Fibroblast of pulmonary artery (primary cell): ENCODE measurements at regions not wholly inside any gene's neighbourhood (a gene's known extent, or its start where the extent isn't known, plus 50 kb on each side); places are given as distances from the start of the nearest gene placed in this dataset.

ENCODE experiments used
- DNase-seq: peaks from one replicate; pipeline ENCODE4 v3.0.0-alpha.2; 2010; ENCODE audit warnings: low read depth
- H3K4me3 ChIP-seq: replicated peaks from 2 replicates; pipeline ENCODE4 v1.5.1; 2011; ENCODE audit warnings: low read depth, mild to moderate bottlenecking, control low read depth, low read length, moderate library complexity
- TF ChIP-seq, protein P1 (sequence below): IDR thresholded peaks from 2 replicates; pipeline ENCODE4 v1.5.1; 2011; ENCODE audit warnings: mild to moderate bottlenecking, control low read depth, low read length, inconsistent platforms; ENCODE audit errors: missing control alignments

DNA sequence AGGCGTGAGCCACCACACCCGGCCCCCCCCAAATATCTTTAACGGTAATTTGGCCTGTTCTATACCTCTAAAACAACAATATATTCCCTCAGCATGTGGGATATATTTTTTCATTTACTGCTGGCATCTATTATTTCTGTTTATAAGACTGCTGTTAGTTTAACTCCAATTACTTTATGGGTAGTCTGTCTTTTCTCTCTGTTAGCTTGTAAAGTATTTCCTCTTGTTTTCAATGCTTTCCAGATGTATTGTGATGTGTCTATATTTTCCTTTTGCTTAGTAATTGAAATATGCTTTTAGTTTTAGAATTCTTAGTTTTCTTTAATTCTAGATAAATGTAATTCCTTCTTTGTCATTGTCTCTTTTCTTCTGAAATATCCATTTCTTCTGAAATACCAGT is 445.8 kb downstream of the ANKRD50 start:
- no peak for DNase-seq
- TF ChIP-seq, protein P1, sequence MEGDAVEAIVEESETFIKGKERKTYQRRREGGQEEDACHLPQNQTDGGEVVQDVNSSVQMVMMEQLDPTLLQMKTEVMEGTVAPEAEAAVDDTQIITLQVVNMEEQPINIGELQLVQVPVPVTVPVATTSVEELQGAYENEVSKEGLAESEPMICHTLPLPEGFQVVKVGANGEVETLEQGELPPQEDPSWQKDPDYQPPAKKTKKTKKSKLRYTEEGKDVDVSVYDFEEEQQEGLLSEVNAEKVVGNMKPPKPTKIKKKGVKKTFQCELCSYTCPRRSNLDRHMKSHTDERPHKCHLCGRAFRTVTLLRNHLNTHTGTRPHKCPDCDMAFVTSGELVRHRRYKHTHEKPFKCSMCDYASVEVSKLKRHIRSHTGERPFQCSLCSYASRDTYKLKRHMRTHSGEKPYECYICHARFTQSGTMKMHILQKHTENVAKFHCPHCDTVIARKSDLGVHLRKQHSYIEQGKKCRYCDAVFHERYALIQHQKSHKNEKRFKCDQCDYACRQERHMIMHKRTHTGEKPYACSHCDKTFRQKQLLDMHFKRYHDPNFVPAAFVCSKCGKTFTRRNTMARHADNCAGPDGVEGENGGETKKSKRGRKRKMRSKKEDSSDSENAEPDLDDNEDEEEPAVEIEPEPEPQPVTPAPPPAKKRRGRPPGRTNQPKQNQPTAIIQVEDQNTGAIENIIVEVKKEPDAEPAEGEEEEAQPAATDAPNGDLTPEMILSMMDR = no peak

DNA sequence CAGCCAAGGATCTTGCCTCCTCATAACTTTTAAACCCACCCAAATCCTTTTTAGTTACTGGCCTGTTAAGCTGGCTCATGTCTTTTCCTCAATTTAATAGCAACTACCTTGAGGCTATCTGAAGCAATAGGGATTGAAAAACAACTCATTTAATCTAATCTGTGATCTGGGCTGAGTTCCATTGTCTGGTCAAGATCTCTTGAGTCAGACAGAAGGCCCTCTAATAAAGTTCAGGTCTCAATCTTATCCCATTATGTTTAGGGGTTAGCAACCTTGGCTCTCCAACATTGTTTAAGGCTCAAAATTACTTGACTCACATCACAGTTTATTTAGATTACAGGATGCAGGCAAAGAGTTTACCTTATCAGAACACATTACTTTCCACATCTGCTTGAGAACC is 436.1 kb downstream of the ANKRD50 start:
- no peak for DNase-seq
- no peak overlapping the region for H3K4me3 ChIP-seq
- TF ChIP-seq, protein P1 = no peak

More for the DNA sequence above, 445.8 kb downstream of the ANKRD50 start:
- no peak overlapping the region for H3K4me3 ChIP-seq

DNA sequence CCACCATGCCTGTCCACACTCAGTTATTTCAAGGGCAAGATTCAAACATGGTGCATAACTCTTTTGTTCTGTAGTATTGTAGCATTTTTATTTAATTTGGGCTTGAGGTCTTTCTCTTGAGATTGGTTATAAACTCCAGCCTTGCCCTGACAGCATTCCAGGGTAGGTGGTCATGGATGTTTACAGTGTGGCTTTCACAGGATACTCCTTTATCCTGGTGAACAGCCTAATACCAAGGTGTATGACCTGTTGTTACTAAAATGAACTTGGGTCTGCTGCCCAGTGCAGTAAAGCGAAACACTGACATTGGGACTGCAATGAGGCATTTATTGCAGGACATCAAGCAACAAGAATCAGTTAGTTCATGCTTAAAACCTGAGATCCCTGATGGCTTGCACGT is 434.8 kb downstream of the ANKRD50 start:
- TF ChIP-seq, protein P1 = no peak
- H3K4me3 ChIP-seq = no peak overlapping the region
- no peak for DNase-seq

DNA sequence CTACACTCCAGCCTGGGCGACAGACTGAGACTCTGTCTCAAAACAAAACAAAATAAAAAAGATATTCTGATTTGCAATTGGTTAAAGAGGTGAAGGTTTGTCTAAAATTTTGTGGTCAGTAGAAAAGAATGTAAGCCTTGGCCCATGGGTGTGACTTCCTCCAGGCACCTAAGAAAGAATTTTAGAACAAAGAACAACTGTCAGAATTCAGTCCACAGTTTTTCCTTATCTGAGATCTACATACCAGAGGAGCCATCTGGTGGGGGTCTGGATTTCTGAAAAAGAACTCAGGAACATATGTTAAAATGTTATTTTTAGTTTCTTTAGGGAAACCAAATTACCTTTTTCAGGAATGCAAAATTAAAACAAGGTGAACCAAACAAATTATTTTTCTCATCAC is 434.1 kb downstream of the ANKRD50 start:
- TF ChIP-seq, protein P1 = no peak
- no peak overlapping the region for H3K4me3 ChIP-seq
- peak; percentile 91 for DNase-seq

DNA sequence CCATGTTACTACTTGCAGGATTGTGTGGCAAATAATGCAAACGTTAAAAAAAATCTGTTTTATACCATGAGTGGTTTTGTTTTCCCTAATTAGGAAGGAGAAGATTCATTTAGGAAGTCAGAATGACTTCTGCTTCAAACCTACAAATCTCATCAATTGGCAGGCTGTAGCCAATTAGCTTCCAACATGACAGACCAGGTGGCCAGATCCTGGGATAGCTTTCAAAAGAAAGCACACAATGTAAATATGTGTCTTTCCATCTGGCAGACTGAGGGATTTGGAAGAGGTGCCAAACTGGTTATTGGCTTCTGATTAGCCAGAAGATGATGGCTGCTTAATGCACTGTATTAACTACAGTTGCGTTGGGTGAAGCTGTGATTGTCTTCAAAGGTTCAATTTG is 432.8 kb downstream of the ANKRD50 start:
- DNase-seq = no peak
- TF ChIP-seq, protein P1 = no peak
- no peak overlapping the region for H3K4me3 ChIP-seq

DNA sequence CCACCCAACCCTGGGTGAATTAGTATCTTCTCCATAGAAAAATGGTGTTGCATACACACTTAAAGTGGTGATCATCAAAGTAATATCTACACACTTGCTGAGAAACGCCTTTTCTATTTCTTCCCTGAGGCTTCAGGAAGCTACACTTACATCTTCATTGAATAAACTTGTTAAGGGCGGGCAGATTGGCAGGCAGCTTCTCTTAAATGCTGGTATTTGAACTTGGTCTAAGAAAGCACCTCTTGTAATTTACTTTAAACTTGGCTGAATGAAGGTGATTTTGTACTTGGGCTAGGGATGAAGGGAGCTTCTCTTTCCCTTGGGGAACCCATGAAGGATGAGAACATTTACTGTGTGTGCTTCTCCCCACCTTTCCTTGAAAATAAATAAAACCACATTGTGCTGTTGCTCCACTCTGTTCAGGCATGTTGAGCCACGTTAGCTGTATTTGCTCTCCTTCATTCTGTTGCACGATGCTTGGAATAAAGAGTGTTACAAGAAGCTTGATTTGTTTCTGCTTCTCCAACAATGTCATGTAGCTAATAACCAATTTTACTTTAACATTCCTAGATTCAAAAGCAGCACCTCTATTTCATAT is 430.1 kb downstream of the ANKRD50 start:
- no peak for DNase-seq

More for the DNA sequence above, 430.1 kb downstream of the ANKRD50 start:
- TF ChIP-seq, protein P1 = no peak
- H3K4me3 ChIP-seq = no peak overlapping the region
